GM21515 (cell line): ENCODE measurements at regions not wholly inside any gene's neighbourhood (a gene's known extent, or its start where the extent isn't known, plus 50 kb on each side); places are given as distances from the start of the nearest gene placed in this dataset.

Source experiments
- ATAC-seq: cut with Tn5 transposase; IDR thresholded peaks from one replicate; pipeline ENCODE4 v1.9.1; 2021; ENCODE audit not compliant: unreplicated experiment

DNA sequence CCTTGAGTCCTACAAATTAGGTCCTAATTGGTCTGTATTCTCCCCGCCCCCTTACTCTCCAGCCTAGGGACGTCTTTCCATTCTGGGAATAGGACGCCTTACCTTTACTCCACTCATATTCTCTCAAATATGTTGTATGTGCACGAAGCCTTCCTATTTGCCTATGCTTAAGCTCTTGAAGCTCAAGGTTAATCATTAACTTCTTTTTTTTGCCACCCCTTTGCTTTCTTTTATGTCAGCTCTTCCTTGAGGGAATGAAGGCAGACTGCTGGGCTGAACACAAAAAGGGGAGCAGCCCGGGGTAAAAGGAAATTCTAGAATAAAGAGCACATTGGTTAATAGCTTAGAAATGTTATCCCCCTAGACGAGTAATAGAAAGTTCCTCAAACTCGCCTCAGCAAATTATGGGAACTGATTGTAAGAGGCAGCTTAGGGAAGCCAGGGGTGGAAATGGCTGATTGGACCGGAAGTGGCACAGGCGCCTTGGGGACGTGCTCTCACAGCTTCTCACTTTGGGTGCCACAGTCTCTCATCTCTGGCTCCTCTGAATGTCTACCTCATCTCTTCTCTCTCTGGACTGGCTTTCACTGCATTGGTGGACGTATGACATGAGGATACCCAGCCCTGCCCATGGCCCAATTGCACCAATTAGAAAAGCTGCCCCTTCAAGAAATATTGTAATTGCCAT lies 122.3 kb upstream of the IL12B start:
- no peak for ATAC-seq

DNA sequence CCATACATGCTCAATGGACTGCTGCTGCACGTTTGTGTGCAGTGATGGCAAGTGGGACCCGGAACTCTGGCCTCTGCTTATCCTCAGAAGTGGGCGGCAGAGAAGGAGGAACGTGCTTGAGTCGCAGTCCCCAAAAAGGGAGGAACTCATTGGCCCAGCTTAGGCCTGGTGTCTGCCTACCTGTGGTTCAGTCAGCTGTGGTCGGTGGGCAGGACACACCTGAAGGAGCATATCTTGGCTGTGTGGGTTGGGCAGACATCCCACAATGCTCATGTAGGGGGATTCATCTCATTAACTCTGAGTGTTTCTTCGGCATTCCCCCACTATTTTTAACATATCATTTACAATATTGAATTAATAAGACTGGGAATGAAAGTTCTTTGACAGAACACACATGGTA lies 122.9 kb upstream of the IL12B start:
- ATAC-seq = no peak

- ATAC-seq = no peak
These were observed 126.0 kb upstream of the IL12B start for GRCh38 chr5:159456261-159456660.

- ATAC-seq = peak; percentile 89
These were observed 126.6 kb upstream of the IL12B start for GRCh38 chr5:159456722-159457465.

- peak; percentile 40 for ATAC-seq
These were observed 128.0 kb upstream of the IL12B start for GRCh38 chr5:159458217-159458711.

DNA sequence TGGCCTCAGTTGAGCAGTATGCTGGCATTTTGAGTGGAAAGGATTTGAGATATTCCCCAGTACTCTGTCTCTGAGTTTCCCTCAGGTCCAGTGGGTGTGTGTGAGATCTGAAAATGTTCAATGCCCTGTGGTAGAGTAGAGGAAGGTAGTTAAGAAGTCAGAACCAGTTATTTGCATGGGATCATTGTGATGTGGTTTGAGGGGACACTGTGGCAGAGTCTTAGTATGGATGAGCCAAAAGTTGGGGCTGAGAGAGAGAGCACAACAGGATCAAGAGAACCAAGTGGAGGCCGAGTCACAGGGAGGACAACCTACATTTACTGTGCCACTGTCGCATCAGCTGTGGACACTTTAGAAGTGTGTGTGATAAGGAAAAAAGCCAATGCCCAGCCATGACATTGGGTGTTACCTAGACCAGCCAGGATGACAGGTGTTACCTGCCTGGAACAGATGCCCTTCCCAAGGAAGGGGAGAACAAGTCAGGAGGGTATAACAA lies 128.9 kb upstream of the IL12B start:
- ATAC-seq = no peak

DNA sequence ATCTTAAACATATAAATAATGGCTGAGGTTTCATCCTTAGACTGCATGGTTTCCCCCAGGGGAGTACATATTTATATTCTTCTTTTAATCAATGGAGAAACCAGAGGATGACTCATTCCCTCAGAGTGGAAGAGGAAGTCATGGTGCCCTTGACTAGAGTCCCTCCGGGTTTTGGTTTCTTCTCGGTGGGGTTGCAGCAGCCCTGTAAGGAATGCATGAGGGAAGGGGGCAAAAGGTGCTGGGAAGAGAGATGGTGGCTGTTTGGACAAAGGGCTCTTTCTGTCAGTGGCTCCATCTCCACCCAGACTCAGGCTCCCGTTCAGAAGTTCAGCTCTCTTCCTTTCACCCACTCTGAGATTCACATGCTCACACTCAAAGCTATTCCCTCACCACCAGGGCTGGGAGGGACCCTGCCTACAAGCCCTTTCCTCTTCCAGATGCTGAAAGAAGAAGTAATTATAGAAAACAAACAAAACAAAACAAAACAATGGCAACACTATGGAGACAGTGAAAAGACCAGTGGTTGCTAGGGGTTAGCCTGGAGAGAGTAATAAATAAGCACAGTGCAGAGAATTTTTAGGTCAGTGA lies 129.8 kb upstream of the IL12B start:
- ATAC-seq = no peak

- no peak for ATAC-seq
These were observed 133.5 kb upstream of the IL12B start for GRCh38 chr5:159463590-159464321.

- no peak for ATAC-seq
These were observed 135.3 kb upstream of the IL12B start for GRCh38 chr5:159465604-159466003.

GRCh38 chr5:159467666-159468065 lies 137.4 kb upstream of the IL12B start:
- ATAC-seq = no peak

DNA sequence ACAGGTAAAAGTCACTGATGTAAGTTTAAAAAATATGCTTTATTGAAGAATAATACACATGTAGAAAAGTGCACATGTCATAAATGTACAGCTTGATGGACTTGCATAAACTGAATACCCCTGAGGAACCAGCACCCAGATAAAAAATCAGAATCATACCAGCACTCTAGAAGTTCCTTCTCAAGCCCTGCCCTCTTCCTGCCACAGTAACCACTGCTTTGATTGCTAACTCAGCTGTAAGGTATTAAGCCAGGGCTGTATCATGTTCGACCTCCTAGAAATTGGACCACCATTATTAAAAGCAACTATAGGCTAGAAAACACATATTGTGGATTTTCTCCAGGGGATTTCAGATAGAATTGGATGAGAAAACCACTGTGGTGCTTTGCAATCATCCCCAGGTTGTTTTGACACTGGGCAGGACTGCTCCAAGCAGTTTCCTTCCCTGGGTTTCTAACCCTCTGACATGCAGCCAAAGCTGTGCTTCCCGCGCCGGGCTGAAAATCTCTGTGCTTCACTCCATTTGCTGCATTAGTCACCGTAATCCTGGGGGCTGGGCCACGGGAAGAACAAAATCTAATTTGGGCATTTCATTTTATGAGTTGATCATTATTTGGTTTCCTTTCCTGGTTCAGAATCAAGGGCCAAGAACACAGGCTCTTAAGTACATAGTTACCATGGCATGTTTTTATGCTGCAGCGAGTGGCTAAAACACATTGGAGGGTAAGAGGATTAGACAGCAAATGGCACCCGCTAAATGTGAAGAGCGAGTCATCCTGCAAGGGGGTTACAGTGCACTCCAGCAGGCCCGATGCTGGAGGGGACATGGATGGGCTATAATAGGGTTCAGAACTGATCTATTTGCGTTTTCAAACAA lies 139.4 kb upstream of the IL12B start:
- ATAC-seq = no peak

- ATAC-seq = no peak
These were observed 141.6 kb upstream of the IL12B start for GRCh38 chr5:159471904-159472303.

- ATAC-seq = no peak
These were observed 144.7 kb upstream of the IL12B start for GRCh38 chr5:159475026-159475425.

- no peak for ATAC-seq
These were observed 148.7 kb upstream of the IL12B start for GRCh38 chr5:159478950-159479349.

- no peak for ATAC-seq
These were observed 150.6 kb upstream of the IL12B start for GRCh38 chr5:159480849-159481248.

DNA sequence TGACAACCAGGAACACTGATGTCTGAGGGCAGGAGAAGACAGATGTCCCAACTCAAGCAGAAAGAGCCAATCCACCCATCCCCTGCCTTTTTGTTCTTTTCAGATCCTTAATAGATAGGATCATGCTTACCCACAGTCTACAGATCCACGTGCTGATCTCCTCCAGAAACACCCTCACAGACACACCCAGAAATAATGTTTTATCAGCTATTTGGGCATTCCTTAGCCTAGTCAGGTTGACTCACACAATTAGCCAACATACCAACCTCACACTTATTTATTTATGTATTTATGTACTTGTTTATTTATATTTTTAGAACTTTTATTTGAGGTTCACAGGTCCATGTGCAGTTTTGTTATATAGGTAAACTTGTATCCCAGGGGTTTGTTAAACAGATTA lies 151.5 kb upstream of the IL12B start:
- ATAC-seq = no peak

- ATAC-seq = no peak
These were observed 156.5 kb upstream of the IL12B start for GRCh38 chr5:159486836-159487235.

GRCh38 chr5:159488516-159488915 lies 158.2 kb upstream of the IL12B start:
- ATAC-seq = no peak

DNA sequence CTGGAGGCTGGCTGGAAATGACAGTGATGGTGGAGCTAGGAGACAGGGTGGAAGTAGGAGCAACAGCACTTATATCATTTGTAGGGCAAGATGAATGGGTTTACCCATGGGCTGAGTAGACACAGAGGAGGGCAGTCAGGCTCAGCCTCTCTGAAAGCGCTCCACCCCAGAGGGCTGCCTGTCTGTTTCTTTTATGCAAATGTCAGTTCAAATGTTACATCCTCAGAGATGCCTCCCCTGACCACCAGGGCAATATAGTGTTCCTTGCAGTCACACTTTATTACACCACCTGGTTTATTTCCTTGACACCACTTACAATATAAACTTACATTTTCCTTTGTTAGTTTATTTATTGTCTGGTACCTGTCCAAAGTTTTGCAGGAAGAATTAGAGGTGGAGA lies 159.5 kb upstream of the IL12B start:
- ATAC-seq = no peak

DNA sequence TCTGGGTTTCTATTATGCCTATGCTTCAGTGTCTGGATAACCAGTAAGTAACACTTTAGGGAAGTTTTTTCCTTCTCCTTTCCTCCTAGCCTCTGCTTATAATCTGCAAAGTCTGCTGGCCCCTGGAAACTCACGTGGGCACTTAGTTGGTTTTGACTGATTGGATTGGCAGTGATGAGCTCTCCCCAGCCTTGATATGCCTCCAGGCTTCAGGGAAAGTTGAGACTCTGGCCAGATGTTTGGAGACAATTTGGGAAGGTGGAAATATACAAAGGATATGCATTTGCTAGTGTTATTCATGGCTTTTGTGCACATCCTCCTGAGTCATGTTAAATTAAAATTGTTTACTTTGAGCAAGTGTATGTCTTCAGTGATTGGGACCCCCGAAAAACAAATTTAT lies 160.2 kb upstream of the IL12B start:
- ATAC-seq = no peak
